GM18498 (cell line): ENCODE measurements at regions not wholly inside any gene's neighbourhood (a gene's known extent, or its start where the extent isn't known, plus 50 kb on each side); places are given as distances from the start of the nearest gene placed in this dataset.

Source experiments
- ATAC-seq: cut with Tn5 transposase; IDR thresholded peaks from one replicate; pipeline ENCODE4 v1.9.1; 2021; ENCODE audit warnings: mild to moderate bottlenecking, moderate library complexity; ENCODE audit not compliant: unreplicated experiment

DNA sequence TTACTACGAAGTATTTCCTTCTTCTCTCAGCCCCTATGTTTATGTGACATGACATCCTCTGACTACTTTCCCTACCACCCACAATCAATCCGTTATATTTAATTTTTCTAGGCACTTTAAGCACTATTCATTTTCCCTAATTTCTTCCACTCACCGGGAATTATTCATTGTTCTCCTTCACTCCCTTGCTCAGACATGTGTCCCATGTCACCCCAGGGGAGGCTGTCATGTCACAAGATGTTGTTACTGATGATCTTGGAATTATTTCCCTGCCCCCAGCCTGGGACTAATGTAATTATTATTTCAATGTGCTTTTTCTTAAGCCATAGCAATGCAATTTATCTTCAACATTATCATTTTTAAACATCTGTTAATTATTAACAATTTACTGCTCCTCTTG, 317.2 kb downstream of the PHF14 start:
- ATAC-seq, result no peak

DNA sequence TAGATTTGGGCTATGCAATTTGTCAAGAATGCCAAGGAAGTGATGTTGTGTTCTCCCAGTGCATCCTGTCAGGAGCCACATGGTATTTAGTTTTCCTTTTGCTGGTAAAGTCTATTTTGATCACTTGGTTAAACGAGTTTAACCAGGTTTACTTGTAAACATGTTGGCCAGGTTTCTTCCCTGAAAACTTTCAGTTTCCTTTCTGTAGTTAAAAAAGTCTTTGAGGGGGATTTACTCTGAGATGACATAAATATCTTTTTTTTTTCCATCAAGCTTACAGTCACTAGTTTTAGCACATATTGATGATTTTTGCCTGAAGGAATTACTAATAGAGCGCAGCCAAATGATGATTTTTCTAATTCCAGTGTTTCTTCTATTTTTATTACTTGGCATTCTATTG, 320.5 kb downstream of the PHF14 start:
- ATAC-seq, result no peak

DNA sequence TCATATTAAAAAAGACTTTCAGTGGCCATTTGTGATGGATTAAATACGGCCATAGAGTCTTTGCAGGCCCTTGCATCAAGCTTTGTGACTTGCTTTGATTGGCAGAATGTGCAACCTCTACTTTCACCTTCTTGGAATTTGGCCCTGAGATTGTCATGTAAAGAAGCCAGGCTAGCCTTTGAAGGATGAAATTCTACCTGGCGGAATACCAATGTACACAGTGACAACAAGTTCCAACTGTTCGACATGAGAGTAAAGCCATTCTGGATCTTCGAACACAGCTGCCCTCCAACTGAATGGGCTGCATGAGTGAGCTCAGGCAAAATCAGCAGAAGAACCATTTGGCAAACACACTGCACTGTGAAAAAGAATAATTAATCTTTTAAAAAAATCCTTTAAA, 321.3 kb downstream of the PHF14 start:
- ATAC-seq, result no peak

DNA sequence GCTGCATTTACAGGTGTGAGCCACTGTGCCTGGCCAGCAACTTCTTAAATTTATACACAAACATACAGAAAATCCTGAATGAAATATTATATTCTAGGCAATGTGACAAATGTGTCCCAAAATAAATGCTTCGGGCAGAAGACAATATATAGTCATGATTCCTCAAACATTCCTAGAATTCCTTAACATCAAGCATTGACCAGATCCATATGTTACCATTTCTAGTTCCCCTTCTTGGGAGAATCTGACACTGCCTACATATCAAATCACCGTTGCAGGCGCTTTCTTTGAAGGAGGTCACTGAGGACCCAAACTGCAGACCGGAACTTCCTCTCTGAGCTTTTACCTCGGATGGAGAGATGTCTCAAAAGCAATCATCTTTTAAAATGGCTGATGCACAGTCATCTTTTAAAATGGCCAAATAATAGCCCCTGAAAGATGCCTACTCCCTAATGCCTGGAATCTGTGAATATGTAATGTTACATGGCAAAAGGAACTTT, 323.5 kb downstream of the PHF14 start:
- no peak for ATAC-seq

DNA sequence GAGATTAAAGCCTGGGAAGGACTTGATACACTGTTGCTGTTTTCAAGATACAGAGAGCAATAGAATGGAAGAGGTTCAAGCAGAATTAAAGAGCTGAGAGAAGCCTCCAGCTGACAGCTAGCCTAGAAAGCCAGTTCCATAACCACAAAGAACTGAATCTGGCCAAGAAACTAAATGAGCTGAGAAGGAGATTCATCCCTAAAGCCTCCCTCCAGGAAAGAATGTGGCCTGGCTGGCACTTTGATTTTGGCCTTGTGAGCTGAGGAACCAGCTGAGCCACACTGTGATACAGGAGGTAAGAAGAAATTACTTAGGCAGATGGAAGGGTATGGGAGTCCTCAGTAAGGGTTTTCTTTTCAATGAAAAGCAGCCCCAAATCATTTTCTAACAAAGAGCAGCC, 324.1 kb downstream of the PHF14 start:
- ATAC-seq, result no peak

DNA sequence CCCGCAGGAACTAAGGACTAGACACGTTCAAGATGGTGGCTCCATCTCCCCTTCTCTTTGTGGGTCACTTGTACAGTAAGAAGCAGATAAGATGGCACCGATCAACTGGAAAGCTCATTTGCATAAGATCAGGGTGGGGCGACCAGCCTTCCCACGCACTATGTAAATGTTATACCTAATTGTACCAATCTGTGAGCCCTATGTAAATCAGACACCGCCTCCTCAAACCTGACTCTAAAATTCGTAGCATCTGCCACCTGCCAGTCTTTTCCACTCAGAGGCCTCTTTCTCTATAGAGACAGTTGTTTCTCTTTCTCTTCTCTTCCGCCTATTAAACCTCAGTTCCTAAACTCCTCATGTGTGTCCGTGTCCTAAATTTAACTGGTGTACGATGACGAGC, 324.5 kb downstream of the PHF14 start:
- ATAC-seq, result no peak

DNA sequence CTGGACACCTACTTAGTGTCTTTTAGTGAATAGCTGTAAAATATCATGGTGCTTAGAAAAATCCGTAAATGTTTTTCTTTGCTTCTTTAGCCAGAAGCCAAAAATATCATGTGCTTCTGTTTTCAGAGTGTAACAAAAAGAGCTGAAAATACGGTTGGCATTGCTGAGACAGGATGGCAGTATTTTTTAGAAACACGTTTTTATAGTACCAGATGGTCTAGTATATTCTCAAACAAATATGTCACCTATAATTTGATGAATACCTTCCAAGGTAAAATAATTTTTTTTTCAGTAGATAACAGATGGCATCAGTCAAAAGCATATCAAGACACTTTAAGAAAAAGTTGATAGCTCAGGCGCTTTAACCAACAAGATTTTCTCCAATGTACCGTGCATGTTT, 326.6 kb downstream of the PHF14 start:
- no peak for ATAC-seq

DNA sequence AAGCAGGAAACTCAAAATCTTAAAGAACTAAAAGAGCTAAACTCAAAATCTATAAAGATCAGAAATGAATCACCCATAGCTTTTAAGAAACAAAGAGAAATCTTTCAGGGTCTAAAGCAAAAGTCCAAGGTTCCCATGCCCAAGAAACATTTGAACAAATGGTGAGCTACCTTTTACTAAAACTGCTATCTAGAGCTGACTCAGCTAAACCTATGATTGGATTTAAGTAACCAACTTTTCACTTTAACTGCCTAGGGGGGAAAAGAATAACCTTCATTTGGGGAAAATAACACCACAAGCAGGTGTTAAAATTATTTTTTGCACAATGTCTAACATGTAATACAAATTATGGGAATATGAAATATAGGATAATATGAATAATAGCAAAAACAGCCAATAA, 328.4 kb downstream of the PHF14 start:
- ATAC-seq, result no peak

DNA sequence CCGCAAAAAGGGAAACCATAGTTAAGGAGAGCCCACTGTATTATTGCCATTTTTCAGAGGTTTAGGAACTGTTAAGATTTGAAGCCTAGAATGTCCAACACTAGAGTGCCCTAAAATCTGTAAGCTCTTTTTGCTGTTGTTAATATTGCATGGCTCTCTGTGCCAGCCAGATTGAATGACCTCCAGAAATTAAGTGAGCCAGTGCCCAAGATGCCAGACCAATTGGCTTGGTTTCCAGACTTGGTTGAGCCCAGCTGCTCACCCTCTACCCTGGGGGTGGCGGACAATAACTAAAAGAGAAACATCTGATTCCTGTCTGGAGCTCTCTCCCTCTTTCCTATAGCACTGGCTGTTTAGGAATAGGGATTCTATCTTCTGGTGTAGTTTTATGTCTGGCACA, 340.1 kb downstream of the PHF14 start:
- ATAC-seq, result no peak

DNA sequence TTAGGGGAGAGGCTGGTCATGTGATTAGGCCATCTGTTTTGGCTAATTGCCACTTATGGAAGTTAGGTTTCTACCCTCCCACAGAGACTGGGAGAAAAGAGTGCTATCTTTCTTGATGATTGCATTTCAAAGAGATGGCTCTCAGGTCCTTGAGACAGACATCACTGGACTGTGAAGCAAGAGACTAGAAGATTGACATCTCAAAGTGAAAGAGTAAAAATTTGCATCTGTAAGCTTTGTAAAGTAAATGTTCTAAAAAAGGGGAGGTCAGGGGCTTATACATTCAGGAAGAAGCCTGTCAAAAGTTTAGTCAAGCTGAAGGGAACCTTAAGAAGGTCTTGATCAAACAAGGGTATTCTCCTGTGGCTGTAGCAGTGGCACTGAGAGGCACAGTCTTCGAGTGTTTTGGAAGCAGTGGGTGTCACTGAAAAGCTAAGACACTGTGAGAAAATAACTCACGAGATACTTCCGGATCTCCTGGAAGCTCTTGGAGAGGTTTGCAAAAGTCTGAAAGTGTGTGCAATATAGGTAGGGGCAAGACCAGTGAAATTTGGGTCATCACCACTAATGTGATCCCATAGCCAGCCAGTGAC, 342.1 kb downstream of the PHF14 start:
- peak; percentile 62 for ATAC-seq

DNA sequence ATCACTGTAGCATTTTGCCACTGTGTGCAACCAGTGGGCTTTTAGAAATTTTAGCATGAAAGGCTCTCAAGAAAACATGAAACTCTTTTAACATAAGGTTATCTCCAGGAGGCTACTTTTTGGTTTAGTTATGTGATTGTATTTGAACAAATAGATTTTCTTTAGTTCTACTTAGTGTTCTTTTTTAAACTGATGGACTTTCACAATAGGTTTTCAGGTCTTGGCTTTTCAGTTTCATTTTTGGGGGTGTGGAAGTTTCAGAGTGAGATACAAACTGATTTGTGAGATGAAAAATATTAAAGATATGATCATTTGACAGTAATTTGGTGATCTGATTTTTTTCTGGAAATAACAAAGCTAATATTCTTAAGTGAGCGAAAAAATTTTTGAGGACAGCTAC, 344.1 kb downstream of the PHF14 start:
- ATAC-seq, result peak; percentile 69

DNA sequence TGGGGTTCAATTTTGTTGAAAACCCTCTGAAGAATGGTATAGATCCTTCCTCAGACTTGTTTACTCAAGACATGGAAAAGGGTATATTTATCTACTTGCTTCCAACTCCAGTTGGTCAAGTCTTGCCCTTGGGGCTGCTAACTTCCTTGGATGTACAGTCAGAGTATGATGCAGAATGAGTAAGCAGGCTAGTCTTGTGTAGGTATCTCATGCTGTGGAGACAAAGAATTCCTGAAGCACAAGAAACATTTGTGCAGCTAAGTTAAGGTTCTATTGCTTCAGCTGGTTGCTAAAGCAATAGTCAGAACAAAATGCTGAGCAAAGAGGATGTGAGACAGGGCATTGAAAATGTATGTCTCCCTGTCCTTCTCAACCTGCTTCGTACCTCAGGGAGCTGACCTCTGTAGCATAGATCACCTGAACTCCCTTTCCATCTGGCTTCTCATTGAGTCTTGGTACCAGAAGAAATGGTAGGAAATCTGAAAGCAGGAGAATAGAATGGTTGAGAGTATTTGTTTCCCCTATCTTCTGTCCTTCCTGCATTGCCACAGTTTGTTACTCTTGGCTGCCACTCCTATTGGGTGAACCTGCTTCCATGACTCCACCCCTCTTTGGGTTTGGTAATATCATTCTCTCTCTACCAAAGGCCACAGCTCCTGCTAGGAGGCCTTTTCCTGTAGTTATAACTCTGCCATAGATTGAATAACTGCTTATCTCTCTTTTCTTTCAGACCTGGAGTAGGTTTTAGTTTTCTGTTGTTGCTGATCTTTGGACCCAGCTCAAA, 346.0 kb downstream of the PHF14 start:
- no peak for ATAC-seq
